GM10248 (cell line): ENCODE measurements at regions not wholly inside any gene's neighbourhood (a gene's known extent, or its start where the extent isn't known, plus 50 kb on each side); places are given as distances from the start of the nearest gene placed in this dataset.
"Not testable (repeated sequence)": the region's sequence is repeated elsewhere in the genome, so short reads cannot be mapped to it uniquely, and the experiment has no call there.

Source experiments
- CTCF ChIA-PET: fragments of 300-600 bp; sonication (Branson Sonifier 250); formaldehyde crosslinking; extraction: SDS; loops from one replicate; lab custom pipeline; 2021; ENCODE audit warnings: antibody characterized with exemption; lab: Yijun Ruan, JAX
- POLR2A ChIA-PET: fragments of 350-650 bp; sonication (Branson Sonifier 250); formaldehyde crosslinking; extraction: SDS; loops from one replicate; lab custom pipeline; 2020; ENCODE audit warnings: antibody characterized with exemption; lab: Yijun Ruan, JAX
- DNase-seq: peaks from one replicate; pipeline ENCODE4 v3.0.0; 2012; ENCODE audit errors: extremely low spot score
- CTCF ChIP-seq: IDR thresholded peaks from 2 replicates; pipeline ENCODE4 v1.5.1; 2012; ENCODE audit warnings: mild to moderate bottlenecking, low read depth; ENCODE audit errors: extremely low read depth, missing control alignments, control extremely low read depth

GRCh38 chrX:4627414-4627813 is 914.0 kb upstream of the PRKX start:
- DNase-seq = no peak

GRCh38 chrX:4622486-4623167 is 909.2 kb upstream of the PRKX start:
- DNase-seq = no peak
- ChIA-PET POLR2A (no interaction called here), CTCF (no interaction called here)
- no peak for TF ChIP-seq CTCF

More at GRCh38 chrX:4627414-4627813, 914.0 kb upstream of the PRKX start:
- ChIA-PET POLR2A (no interaction called here), CTCF (no interaction called here)
- no peak for TF ChIP-seq CTCF

- POLR2A ChIA-PET = not testable (repeated sequence)
Measured at GRCh38 chrX:4613651-4614050, 900.2 kb upstream of the PRKX start.

GRCh38 chrX:4588893-4589292 is 875.4 kb upstream of the PRKX start:
- no peak for TF ChIP-seq CTCF
- ChIA-PET CTCF (no interaction called here), POLR2A (no interaction called here)
- no peak for DNase-seq

More at GRCh38 chrX:4613651-4614050, 900.2 kb upstream of the PRKX start:
- CTCF ChIA-PET, DNase-seq: not testable (repeated sequence)

GRCh38 chrX:4588466-4588865 is 875.0 kb upstream of the PRKX start:
- ChIA-PET POLR2A (no interaction called here), CTCF (no interaction called here)
- no peak for DNase-seq

GRCh38 chrX:4588056-4588455 is 874.6 kb upstream of the PRKX start:
- POLR2A ChIA-PET = no interaction called here
- CTCF ChIA-PET = no interaction called here
- no peak for TF ChIP-seq CTCF
- DNase-seq = no peak

More at GRCh38 chrX:4588466-4588865, 875.0 kb upstream of the PRKX start:
- TF ChIP-seq CTCF = no peak

- DNase-seq = no peak
- no peak for TF ChIP-seq CTCF
- ChIA-PET CTCF (no interaction called here), POLR2A (no interaction called here)
Measured at GRCh38 chrX:4579999-4580398, 866.5 kb upstream of the PRKX start.
